Erythroblast (primary cell): ENCODE measurements at regions not wholly inside any gene's neighbourhood (a gene's known extent, or its start where the extent isn't known, plus 50 kb on each side); places are given as distances from the start of the nearest gene placed in this dataset.

Experiments
- GATA1 ChIP-seq: IDR thresholded peaks from 2 replicates; pipeline ENCODE4 v1.6.1; 2011; ENCODE audit warnings: low read depth, mild to moderate bottlenecking, control low read depth, low read length, moderate library complexity
- POLR2A ChIP-seq: IDR thresholded peaks from 2 replicates; pipeline ENCODE4 v1.6.1; 2011; ENCODE audit warnings: mild to moderate bottlenecking, low read length

DNA sequence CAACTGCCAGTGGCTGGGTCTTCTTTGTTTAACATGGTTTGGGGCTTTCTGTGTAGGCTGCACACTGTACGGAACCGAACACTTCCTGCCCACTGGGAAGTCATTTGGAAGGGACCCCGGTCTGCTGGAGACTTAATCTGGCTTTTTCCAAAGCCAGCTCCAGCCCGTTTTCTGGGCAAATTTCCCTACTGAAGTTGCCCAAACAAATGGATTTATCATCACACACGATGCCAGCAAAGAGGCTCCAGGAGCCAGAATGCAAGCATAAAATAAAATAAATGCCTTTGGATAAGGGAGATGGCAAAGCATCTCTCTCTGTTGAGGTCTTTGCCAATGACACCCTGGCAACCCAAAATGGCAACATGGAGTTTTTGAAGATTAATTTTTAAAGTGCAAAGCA lies 259.9 kb upstream of the IRX3 start:
- no peak for TF ChIP-seq POLR2A
- no peak for TF ChIP-seq GATA1
